CD4-positive, alpha-beta T cell (primary cell): ENCODE measurements at regions not wholly inside any gene's neighbourhood (a gene's known extent, or its start where the extent isn't known, plus 50 kb on each side); places are given as distances from the start of the nearest gene placed in this dataset.
"Not testable (repeated sequence)": the region's sequence is repeated elsewhere in the genome, so short reads cannot be mapped to it uniquely, and the experiment has no call there.

ENCODE experiments used
- ATAC-seq: fragments of 200-7000 bp; cut with Tn5 transposase; one replicate; pipeline ENCODE4 v1.10.0; 2022; ENCODE audit warnings: mild to moderate bottlenecking; ENCODE audit not compliant: poor library complexity
- CTCF ChIA-PET: fragments of 350-600 bp; sonication (Branson Sonifier 250); formaldehyde crosslinking; loops from one replicate; lab custom pipeline; 2021; ENCODE audit warnings: antibody characterized with exemption, inconsistent platforms; lab: Charles Lee
- POLR2A ChIA-PET: fragments of 350-600 bp; sonication (Branson Sonifier 250); formaldehyde crosslinking; loops from one replicate; lab custom pipeline; 2021; ENCODE audit warnings: antibody characterized with exemption, inconsistent platforms; lab: Charles Lee
- DNase-seq, 14 experiments: peaks; one replicate each; pipeline ENCODE4 v3.0.0-alpha.2; 2013 to 2020; ENCODE audit warnings: mixed read lengths in 2 of 14
- H3K27ac ChIP-seq, 2 donors: one replicate each; pipeline versions ENCODE4 v1.5.1 to v1.7.0; 2013; ENCODE audit warnings: low read length in 2 of 2, low read depth in 1 of 2, mild to moderate bottlenecking in 1 of 2
- H3K27me3 ChIP-seq, 2 experiments: 1 replicate in 1 of 2; 2 replicates in 1 of 2; pipeline versions ENCODE4 v1.6.1 to v1.7.0; 2013; ENCODE audit warnings: low read length in 2 of 2, control low read depth in 1 of 2, mild to moderate bottlenecking in 1 of 2, moderate library complexity in 1 of 2; ENCODE audit not compliant: insufficient read depth in 2 of 2, control insufficient read depth in 1 of 2
- H3K36me3 ChIP-seq: one replicate; pipeline ENCODE4 v1.6.1; 2013; ENCODE audit warnings: low read length, control low read depth; ENCODE audit not compliant: insufficient read depth
- H3K4me1 ChIP-seq: one replicate; pipeline ENCODE4 v1.6.1; 2013; ENCODE audit warnings: low read length, control low read depth; ENCODE audit not compliant: insufficient read depth
- H3K4me3 ChIP-seq: one replicate; pipeline ENCODE4 v1.5.1; 2013; ENCODE audit warnings: mild to moderate bottlenecking, low read length, moderate library complexity
- H3K9me3 ChIP-seq, 2 experiments: 1 replicate in 1 of 2; 2 replicates in 1 of 2; pipeline versions ENCODE4 v1.6.1 to v1.7.0; 2013; ENCODE audit warnings: low read length in 2 of 2, mild to moderate bottlenecking in 2 of 2, control low read depth in 1 of 2, moderate library complexity in 1 of 2; ENCODE audit not compliant: control insufficient read depth in 1 of 2, insufficient read depth in 1 of 2
- H3K27ac Mint-ChIP-seq: one replicate; pipeline ENCODE4 v1.8.0; 2020; ENCODE audit warnings: mixed read lengths
- H3K27me3 Mint-ChIP-seq: one replicate; pipeline ENCODE4 v1.8.0; 2021; ENCODE audit warnings: mixed read lengths
- H3K36me3 Mint-ChIP-seq: one replicate; pipeline ENCODE4 v1.8.0; 2021; ENCODE audit warnings: low read depth, mixed read lengths
- H3K4me1 Mint-ChIP-seq: one replicate; pipeline ENCODE4 v1.8.0; 2021; ENCODE audit warnings: low read depth, mixed read lengths
- H3K4me3 Mint-ChIP-seq: one replicate; pipeline ENCODE4 v1.8.0; 2020; ENCODE audit warnings: mild to moderate bottlenecking, mixed read lengths
- H3K9me3 Mint-ChIP-seq: one replicate; pipeline ENCODE4 v1.8.0; 2020; ENCODE audit warnings: mixed read lengths
- CTCF ChIP-seq: fragments of 200-600 bp; IDR thresholded peaks from one replicate; pipeline ENCODE4 v1.8.0; 2022; ENCODE audit warnings: antibody characterized with exemption, mild to moderate bottlenecking
- intact Hi-C, 2 experiments: fragments of 100-400 bp; cut with DNase I in 1 of 2; cut with micrococcal nuclease in 1 of 2; formaldehyde crosslinking; loops; one replicate each; pipeline versions ENCODE4 v1.15.1 to v1.9.0; 2023 to 2025; cut with DNase I, micrococcal nuclease

GRCh38 chr10:122774231-122774630 is 71.4 kb downstream of the CUZD1 start:
- H3K4me1 Mint-ChIP-seq = no peaks in the 10 kb centered on the region
- ATAC-seq = no peak
- no peak for TF ChIP-seq CTCF
- H3K27ac Mint-ChIP-seq = no peak overlapping the region
- H3K27me3 ChIP-seq = peaks cover 8 to 10% of the 10 kb centered on the region in 2 experiments
- no peak for DNase-seq
- peaks cover 0 to 5% of the 10 kb centered on the region in 2 experiments for H3K9me3 ChIP-seq
- intact Hi-C loops = no loop called here
- H3K36me3 ChIP-seq = no peaks in the 10 kb centered on the region
- no peaks in the 10 kb centered on the region for H3K36me3 Mint-ChIP-seq
- H3K4me3 ChIP-seq = no peak overlapping the region
- no peak overlapping the region for H3K27ac ChIP-seq
- ChIA-PET CTCF (interaction anchor here (0.5 kb wide), 1 partner anchor 21 kb away, joined by 4 read pairs; no protein-coding TSS in a partner anchor), POLR2A (no interaction called here)
- no peak overlapping the region for H3K4me3 Mint-ChIP-seq
- peaks cover 45% of the 10 kb centered on the region for H3K27me3 Mint-ChIP-seq
- no peaks in the 10 kb centered on the region for H3K4me1 ChIP-seq
- H3K9me3 Mint-ChIP-seq = no peaks in the 10 kb centered on the region

GRCh38 chr10:122771404-122771803 is 71.8 kb upstream of the C10orf120 start:
- H3K9me3 ChIP-seq, H3K36me3 ChIP-seq, CTCF ChIA-PET, H3K27ac ChIP-seq, H3K4me3 Mint-ChIP-seq, H3K36me3 Mint-ChIP-seq, intact Hi-C loops, H3K4me1 ChIP-seq, H3K27ac Mint-ChIP-seq, H3K4me3 ChIP-seq, POLR2A ChIA-PET, H3K27me3 ChIP-seq, ATAC-seq, DNase-seq, H3K4me1 Mint-ChIP-seq, H3K9me3 Mint-ChIP-seq: not testable (repeated sequence)
- peaks cover 44% of the 10 kb centered on the region for H3K27me3 Mint-ChIP-seq

- H3K27me3 Mint-ChIP-seq = peaks cover 51% of the 10 kb centered on the region
- CTCF ChIA-PET = no interaction called here
- H3K36me3 Mint-ChIP-seq = no peaks in the 10 kb centered on the region
Measured at GRCh38 chr10:122768389-122768745, 68.7 kb upstream of the C10orf120 start.

More at GRCh38 chr10:122768389-122768745, 68.7 kb upstream of the C10orf120 start:
- no peak overlapping the region for H3K4me3 Mint-ChIP-seq
- POLR2A ChIA-PET = no interaction called here
- intact Hi-C loops = no loop called here
- no peak for TF ChIP-seq CTCF
- Histone ChIP-seq H3K27me3 (peaks cover 6 to 10% of the 10 kb centered on the region in 2 experiments), H3K4me1 (no peaks in the 10 kb centered on the region), H3K4me3 (no peak overlapping the region), H3K27ac (no peak overlapping the region), H3K36me3 (no peaks in the 10 kb centered on the region), H3K9me3 (peaks cover 0 to 2% of the 10 kb centered on the region in 2 experiments)
- no peak for ATAC-seq
- DNase-seq = no peak
- H3K4me1 Mint-ChIP-seq = no peaks in the 10 kb centered on the region
- H3K27ac Mint-ChIP-seq = no peak overlapping the region
- no peaks in the 10 kb centered on the region for H3K9me3 Mint-ChIP-seq
